Panc1 (cell line): ENCODE measurements at regions not wholly inside any gene's neighbourhood (a gene's known extent, or its start where the extent isn't known, plus 50 kb on each side); places are given as distances from the start of the nearest gene placed in this dataset.

Source experiments
- POLR2AphosphoS5 ChIP-seq: IDR thresholded peaks from 2 replicates; pipeline ENCODE4 v1.6.1; 2012; ENCODE audit warnings: mild to moderate bottlenecking, low read depth, low read length, moderate library complexity
- SIN3A ChIP-seq: IDR thresholded peaks from 2 replicates; pipeline ENCODE4 v1.6.1; 2012; ENCODE audit warnings: low read depth, mild to moderate bottlenecking, low read length, moderate library complexity, borderline replicate concordance; ENCODE audit not compliant: insufficient read depth
- TF ChIP-seq, protein P1 (sequence below): fragments of 450-650 bp; IDR thresholded peaks from 2 replicates; pipeline ENCODE4 v1.5.1; 2017; ENCODE audit warnings: mild to moderate bottlenecking
- TF ChIP-seq, protein P2 (sequence below), 2 experiments: IDR thresholded peaks; 2 replicates each; pipeline ENCODE4 v1.6.1; 2011 to 2012; ENCODE audit warnings: low read depth in 2 of 2, control low read depth in 1 of 2, low read length in 1 of 2, mild to moderate bottlenecking in 1 of 2, moderate library complexity in 1 of 2; ENCODE audit not compliant: insufficient read depth in 1 of 2

DNA sequence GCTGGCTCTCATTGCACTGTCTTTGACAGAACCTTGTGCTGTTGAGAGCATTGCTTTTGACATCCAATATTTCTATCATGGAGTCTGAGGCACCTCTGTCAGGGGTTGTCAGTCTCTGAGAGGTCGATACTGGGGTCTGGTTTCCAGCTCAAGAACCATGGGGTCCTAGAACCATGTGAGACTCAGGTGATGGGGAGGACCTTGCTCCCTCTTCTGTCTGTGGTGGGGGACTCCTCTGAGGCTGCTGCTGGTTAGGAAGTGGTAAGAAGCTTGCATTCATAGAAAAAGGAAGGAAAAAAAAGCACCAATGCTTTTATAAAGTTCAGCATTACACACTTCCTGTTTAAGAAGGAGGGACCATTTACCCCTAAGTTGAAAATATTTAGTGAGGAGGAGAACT is 91.8 kb upstream of the CD44 start:
- TF ChIP-seq, protein P1, sequence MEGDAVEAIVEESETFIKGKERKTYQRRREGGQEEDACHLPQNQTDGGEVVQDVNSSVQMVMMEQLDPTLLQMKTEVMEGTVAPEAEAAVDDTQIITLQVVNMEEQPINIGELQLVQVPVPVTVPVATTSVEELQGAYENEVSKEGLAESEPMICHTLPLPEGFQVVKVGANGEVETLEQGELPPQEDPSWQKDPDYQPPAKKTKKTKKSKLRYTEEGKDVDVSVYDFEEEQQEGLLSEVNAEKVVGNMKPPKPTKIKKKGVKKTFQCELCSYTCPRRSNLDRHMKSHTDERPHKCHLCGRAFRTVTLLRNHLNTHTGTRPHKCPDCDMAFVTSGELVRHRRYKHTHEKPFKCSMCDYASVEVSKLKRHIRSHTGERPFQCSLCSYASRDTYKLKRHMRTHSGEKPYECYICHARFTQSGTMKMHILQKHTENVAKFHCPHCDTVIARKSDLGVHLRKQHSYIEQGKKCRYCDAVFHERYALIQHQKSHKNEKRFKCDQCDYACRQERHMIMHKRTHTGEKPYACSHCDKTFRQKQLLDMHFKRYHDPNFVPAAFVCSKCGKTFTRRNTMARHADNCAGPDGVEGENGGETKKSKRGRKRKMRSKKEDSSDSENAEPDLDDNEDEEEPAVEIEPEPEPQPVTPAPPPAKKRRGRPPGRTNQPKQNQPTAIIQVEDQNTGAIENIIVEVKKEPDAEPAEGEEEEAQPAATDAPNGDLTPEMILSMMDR, result no peak
- no peak for TF ChIP-seq POLR2AphosphoS5
- TF ChIP-seq, protein P2, sequence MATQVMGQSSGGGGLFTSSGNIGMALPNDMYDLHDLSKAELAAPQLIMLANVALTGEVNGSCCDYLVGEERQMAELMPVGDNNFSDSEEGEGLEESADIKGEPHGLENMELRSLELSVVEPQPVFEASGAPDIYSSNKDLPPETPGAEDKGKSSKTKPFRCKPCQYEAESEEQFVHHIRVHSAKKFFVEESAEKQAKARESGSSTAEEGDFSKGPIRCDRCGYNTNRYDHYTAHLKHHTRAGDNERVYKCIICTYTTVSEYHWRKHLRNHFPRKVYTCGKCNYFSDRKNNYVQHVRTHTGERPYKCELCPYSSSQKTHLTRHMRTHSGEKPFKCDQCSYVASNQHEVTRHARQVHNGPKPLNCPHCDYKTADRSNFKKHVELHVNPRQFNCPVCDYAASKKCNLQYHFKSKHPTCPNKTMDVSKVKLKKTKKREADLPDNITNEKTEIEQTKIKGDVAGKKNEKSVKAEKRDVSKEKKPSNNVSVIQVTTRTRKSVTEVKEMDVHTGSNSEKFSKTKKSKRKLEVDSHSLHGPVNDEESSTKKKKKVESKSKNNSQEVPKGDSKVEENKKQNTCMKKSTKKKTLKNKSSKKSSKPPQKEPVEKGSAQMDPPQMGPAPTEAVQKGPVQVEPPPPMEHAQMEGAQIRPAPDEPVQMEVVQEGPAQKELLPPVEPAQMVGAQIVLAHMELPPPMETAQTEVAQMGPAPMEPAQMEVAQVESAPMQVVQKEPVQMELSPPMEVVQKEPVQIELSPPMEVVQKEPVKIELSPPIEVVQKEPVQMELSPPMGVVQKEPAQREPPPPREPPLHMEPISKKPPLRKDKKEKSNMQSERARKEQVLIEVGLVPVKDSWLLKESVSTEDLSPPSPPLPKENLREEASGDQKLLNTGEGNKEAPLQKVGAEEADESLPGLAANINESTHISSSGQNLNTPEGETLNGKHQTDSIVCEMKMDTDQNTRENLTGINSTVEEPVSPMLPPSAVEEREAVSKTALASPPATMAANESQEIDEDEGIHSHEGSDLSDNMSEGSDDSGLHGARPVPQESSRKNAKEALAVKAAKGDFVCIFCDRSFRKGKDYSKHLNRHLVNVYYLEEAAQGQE (IDR thresholded peaks at IDR 0.05; ENCODE audit: insufficient read depth in 1 of 2, low read depth in 2 of 2, low read length in 1 of 2), result no peak
- no peak for TF ChIP-seq SIN3A
